ENCODE measurements at regions not wholly inside any gene's neighbourhood (a gene's known extent, or its start where the extent isn't known, plus 50 kb on each side); places are given as distances from the start of the nearest gene placed in this dataset.
"Not testable (repeated sequence)": the region's sequence is repeated elsewhere in the genome, so short reads cannot be mapped to it uniquely, and the experiment has no call there.

GRCh38 chrX:124764354-124764753 is 418.0 kb downstream of the SH2D1A start:
- CTCF ChIA-PET: no interaction called here
- Mint-ChIP-seq H3K27ac (no peak overlapping the region), H3K4me3 (no peak overlapping the region), H3K27me3 (no peaks in the 10 kb centered on the region), H3K9me3 (peaks cover 0 to 2% (median 0%) of the 10 kb centered on the region in 11 donors), H3K36me3 (no peaks in the 10 kb centered on the region), H3K4me1 (no peaks in the 10 kb centered on the region)
- POLR2A ChIA-PET: no interaction called here
- H3K4me3 ChIP-seq (ENCODE audit: low read length): no peak overlapping the region
- no peak for DNase-seq
- intact Hi-C loops (cut with micrococcal nuclease): no loop called here
- no peak for ATAC-seq
- H3K27me3 ChIP-seq (ENCODE audit: control insufficient read depth in 2 of 2, insufficient read depth in 2 of 2, low read length in 2 of 2): no peaks in the 10 kb centered on the region
- H3K36me3 ChIP-seq (ENCODE audit: control insufficient read depth in 2 of 3, insufficient read depth in 3 of 3, low read length in 3 of 3): no peaks in the 10 kb centered on the region
- H3K9me3 ChIP-seq (ENCODE audit: control insufficient read depth in 2 of 3, low read length in 3 of 3): no peaks in the 10 kb centered on the region
- H3K4me1 ChIP-seq (ENCODE audit: control insufficient read depth in 2 of 2, insufficient read depth in 2 of 2, low read length in 2 of 2): no peaks in the 10 kb centered on the region
- H3K27ac ChIP-seq (ENCODE audit: low read depth, low read length): no peak overlapping the region

GRCh38 chrX:124769166-124769565 is 422.8 kb downstream of the SH2D1A start:
- Mint-ChIP-seq H3K4me3 (no peak overlapping the region), H3K27me3 (no peaks in the 10 kb centered on the region), H3K27ac (no peak overlapping the region), H3K36me3 (no peaks in the 10 kb centered on the region), H3K9me3 (no peaks in the 10 kb centered on the region), H3K4me1 (no peaks in the 10 kb centered on the region)
- Histone ChIP-seq H3K9me3 (ENCODE audit: control insufficient read depth in 2 of 3, low read length in 3 of 3) (no peaks in the 10 kb centered on the region), H3K4me1 (ENCODE audit: control insufficient read depth in 2 of 2, insufficient read depth in 2 of 2, low read length in 2 of 2) (no peaks in the 10 kb centered on the region), H3K27me3 (ENCODE audit: control insufficient read depth in 2 of 2, insufficient read depth in 2 of 2, low read length in 2 of 2) (no peaks in the 10 kb centered on the region), H3K4me3 (ENCODE audit: low read length) (no peak overlapping the region), H3K27ac (ENCODE audit: low read depth, low read length) (no peak overlapping the region), H3K36me3 (ENCODE audit: control insufficient read depth in 2 of 3, insufficient read depth in 3 of 3, low read length in 3 of 3) (no peaks in the 10 kb centered on the region)
- ChIA-PET CTCF (no interaction called here), POLR2A (no interaction called here)
- intact Hi-C loops (cut with micrococcal nuclease): no loop called here
- ATAC-seq: no peak
- no peak for DNase-seq

GRCh38 chrX:124771292-124771691 is 424.9 kb downstream of the SH2D1A start:
- Mint-ChIP-seq H3K27me3 (no peaks in the 10 kb centered on the region), H3K36me3 (no peaks in the 10 kb centered on the region), H3K9me3 (peaks cover 0 to 5% (median 0%) of the 10 kb centered on the region in 11 donors), H3K4me1 (no peaks in the 10 kb centered on the region), H3K4me3 (no peak overlapping the region), H3K27ac (no peak overlapping the region)
- ATAC-seq (no peak), DNase-seq (no peak)
- Histone ChIP-seq H3K27me3 (ENCODE audit: control insufficient read depth in 2 of 2, insufficient read depth in 2 of 2, low read length in 2 of 2) (no peaks in the 10 kb centered on the region), H3K4me3 (ENCODE audit: low read length) (no peak overlapping the region), H3K4me1 (ENCODE audit: control insufficient read depth in 2 of 2, insufficient read depth in 2 of 2, low read length in 2 of 2) (no peaks in the 10 kb centered on the region), H3K36me3 (ENCODE audit: control insufficient read depth in 2 of 3, insufficient read depth in 3 of 3, low read length in 3 of 3) (no peaks in the 10 kb centered on the region), H3K9me3 (ENCODE audit: control insufficient read depth in 2 of 3, low read length in 3 of 3) (no peaks in the 10 kb centered on the region), H3K27ac (ENCODE audit: low read depth, low read length) (no peak overlapping the region)
- ChIA-PET POLR2A (no interaction called here), CTCF (no interaction called here)
- intact Hi-C loops (cut with micrococcal nuclease): no loop called here

- ATAC-seq; H3K27ac Mint-ChIP-seq; H3K27ac ChIP-seq (ENCODE audit: low read depth, low read length); H3K4me3 ChIP-seq (ENCODE audit: low read length); intact Hi-C loops (cut with micrococcal nuclease); H3K4me3 Mint-ChIP-seq; POLR2A ChIA-PET; H3K4me1 ChIP-seq (ENCODE audit: control insufficient read depth in 2 of 2, insufficient read depth in 2 of 2, low read length in 2 of 2); H3K27me3 Mint-ChIP-seq; H3K4me1 Mint-ChIP-seq; DNase-seq; H3K36me3 ChIP-seq (ENCODE audit: control insufficient read depth in 2 of 3, insufficient read depth in 3 of 3, low read length in 3 of 3); H3K27me3 ChIP-seq (ENCODE audit: control insufficient read depth in 2 of 2, insufficient read depth in 2 of 2, low read length in 2 of 2); CTCF ChIA-PET; H3K9me3 ChIP-seq (ENCODE audit: control insufficient read depth in 2 of 3, low read length in 3 of 3); H3K36me3 Mint-ChIP-seq: not testable (repeated sequence)
- peaks cover 0 to 12% (median 4%) of the 10 kb centered on the region in 11 donors for H3K9me3 Mint-ChIP-seq
Measured at GRCh38 chrX:124788253-124788652, 441.9 kb downstream of the SH2D1A start.

GRCh38 chrX:124789874-124790273 is 443.5 kb downstream of the SH2D1A start:
- H3K27me3 Mint-ChIP-seq; H3K4me1 ChIP-seq (ENCODE audit: control insufficient read depth in 2 of 2, insufficient read depth in 2 of 2, low read length in 2 of 2); ATAC-seq; H3K4me1 Mint-ChIP-seq; H3K36me3 Mint-ChIP-seq; H3K4me3 ChIP-seq (ENCODE audit: low read length); H3K27ac ChIP-seq (ENCODE audit: low read depth, low read length); DNase-seq; H3K36me3 ChIP-seq (ENCODE audit: control insufficient read depth in 2 of 3, insufficient read depth in 3 of 3, low read length in 3 of 3); H3K4me3 Mint-ChIP-seq; H3K27ac Mint-ChIP-seq; CTCF ChIA-PET; H3K27me3 ChIP-seq (ENCODE audit: control insufficient read depth in 2 of 2, insufficient read depth in 2 of 2, low read length in 2 of 2); H3K9me3 ChIP-seq (ENCODE audit: control insufficient read depth in 2 of 3, low read length in 3 of 3): not testable (repeated sequence)
- H3K9me3 Mint-ChIP-seq: peaks cover 0 to 12% (median 4%) of the 10 kb centered on the region in 11 donors
- intact Hi-C loops (cut with micrococcal nuclease): loop anchor here in 1 of 2 donors (5.0 kb wide), 1 partner anchor 262 kb away; no protein-coding TSS in a partner anchor
- POLR2A ChIA-PET: interaction anchor here (0.5 kb wide), 1 partner anchor 15 kb away, joined by 5 read pairs; no protein-coding TSS in a partner anchor

- H3K4me3 Mint-ChIP-seq: no peak overlapping the region
- H3K27ac ChIP-seq (ENCODE audit: low read depth, low read length): no peak overlapping the region
- no peak overlapping the region for H3K27ac Mint-ChIP-seq
- H3K4me1 Mint-ChIP-seq: no peaks in the 10 kb centered on the region
- peaks cover 0 to 3% (median 0%) of the 10 kb centered on the region in 5 donors for H3K36me3 Mint-ChIP-seq
- peaks cover 0 to 12% (median 4%) of the 10 kb centered on the region in 11 donors for H3K9me3 Mint-ChIP-seq
- no peaks in the 10 kb centered on the region for H3K4me1 ChIP-seq (ENCODE audit: control insufficient read depth in 2 of 2, insufficient read depth in 2 of 2, low read length in 2 of 2)
- ChIA-PET POLR2A (no interaction called here), CTCF (no interaction called here)
- no peak overlapping the region for H3K4me3 ChIP-seq (ENCODE audit: low read length)
- intact Hi-C loops (cut with micrococcal nuclease): loop anchor here in 1 of 2 donors (5.0 kb wide), 1 partner anchor 261 kb away; no protein-coding TSS in a partner anchor
- no peak for ATAC-seq
- H3K36me3 ChIP-seq (ENCODE audit: control insufficient read depth in 2 of 3, insufficient read depth in 3 of 3, low read length in 3 of 3): no peaks in the 10 kb centered on the region
- H3K27me3 Mint-ChIP-seq: no peaks in the 10 kb centered on the region
- no peaks in the 10 kb centered on the region for H3K9me3 ChIP-seq (ENCODE audit: control insufficient read depth in 2 of 3, low read length in 3 of 3)
- DNase-seq: no peak
- no peaks in the 10 kb centered on the region for H3K27me3 ChIP-seq (ENCODE audit: control insufficient read depth in 2 of 2, insufficient read depth in 2 of 2, low read length in 2 of 2)
Measured at GRCh38 chrX:124791492-124792095, 445.2 kb downstream of the SH2D1A start.

GRCh38 chrX:124796989-124797388 is 450.6 kb downstream of the SH2D1A start:
- CTCF ChIA-PET: no interaction called here
- POLR2A ChIA-PET: no interaction called here
- H3K27ac Mint-ChIP-seq: no peak overlapping the region

More at GRCh38 chrX:124796989-124797388, 450.6 kb downstream of the SH2D1A start:
- H3K27me3 Mint-ChIP-seq: peaks cover 0 to 1% (median 0%) of the 10 kb centered on the region in 5 donors
- no peaks in the 10 kb centered on the region for H3K4me1 Mint-ChIP-seq
- H3K9me3 Mint-ChIP-seq: peaks cover 0 to 27% (median 12%) of the 10 kb centered on the region in 11 donors
- Histone ChIP-seq H3K36me3 (ENCODE audit: control insufficient read depth in 2 of 3, insufficient read depth in 3 of 3, low read length in 3 of 3) (no peaks in the 10 kb centered on the region), H3K27me3 (ENCODE audit: control insufficient read depth in 2 of 2, insufficient read depth in 2 of 2, low read length in 2 of 2) (no peaks in the 10 kb centered on the region), H3K4me3 (ENCODE audit: low read length) (no peak overlapping the region), H3K4me1 (ENCODE audit: control insufficient read depth in 2 of 2, insufficient read depth in 2 of 2, low read length in 2 of 2) (no peaks in the 10 kb centered on the region), H3K9me3 (ENCODE audit: control insufficient read depth in 2 of 3, low read length in 3 of 3) (no peaks in the 10 kb centered on the region), H3K27ac (ENCODE audit: low read depth, low read length) (no peak overlapping the region)
- no peak overlapping the region for H3K4me3 Mint-ChIP-seq
- ATAC-seq (no peak), DNase-seq (no peak)
- intact Hi-C loops (cut with micrococcal nuclease): no loop called here
- H3K36me3 Mint-ChIP-seq: peaks cover 0 to 5% (median 0%) of the 10 kb centered on the region in 5 donors
